ENCODE measurements at regions not wholly inside any gene's neighbourhood (a gene's known extent, or its start where the extent isn't known, plus 50 kb on each side); places are given as distances from the start of the nearest gene placed in this dataset.

- Histone ChIP-seq H3K27ac (ENCODE audit: low read length, poor library complexity, severe bottlenecking) (no peak overlapping the region), H3K4ac (ENCODE audit: low read depth in 1 of 2, low read length in 2 of 2) (no peak overlapping the region), H3K9me3 (ENCODE audit: control insufficient read depth, low read length) (no peaks in the 10 kb centered on the region), H2BK15ac (ENCODE audit: low read depth, poor library complexity, severe bottlenecking) (no peak overlapping the region), H3K9ac (ENCODE audit: low read length) (peak overlapping the region; percentile 45), H3K4me3 (ENCODE audit: insufficient read depth in 1 of 2, low read depth in 1 of 2, low read length in 2 of 2) (no peak overlapping the region), H3K18ac (ENCODE audit: low read depth in 1 of 2, low read length in 2 of 2) (no peak overlapping the region), H2BK120ac (ENCODE audit: low read depth, low read length) (no peak overlapping the region), H3K36me3 (ENCODE audit: control insufficient read depth in 1 of 2, insufficient read depth in 2 of 2, low read depth in 1 of 2, low read length in 2 of 2) (no peaks in the 10 kb centered on the region), H4K91ac (ENCODE audit: low read length) (no peak overlapping the region), H3K14ac (ENCODE audit: low read length in 2 of 2) (no peak overlapping the region), H2BK5ac (ENCODE audit: low read depth, low read length, poor library complexity, severe bottlenecking) (no peak overlapping the region), H2AFZ (ENCODE audit: low read depth, low read length) (no peak overlapping the region), H2BK12ac (ENCODE audit: low read length in 2 of 2) (no peak overlapping the region), H3K4me2 (ENCODE audit: low read length, poor library complexity, severe bottlenecking) (no peak overlapping the region), H3K79me1 (replicated peaks; ENCODE audit: low read length, poor library complexity, severe bottlenecking) (no peaks in the 10 kb centered on the region), H4K8ac (ENCODE audit: low read length) (no peak overlapping the region), H3K4me1 (ENCODE audit: control insufficient read depth, insufficient read depth, low read depth, low read length) (no peaks in the 10 kb centered on the region), H2AK5ac (ENCODE audit: low read length, severe bottlenecking) (no peak overlapping the region), H3K23ac (ENCODE audit: low read length in 2 of 2) (no peak overlapping the region), H3K27me3 (ENCODE audit: control insufficient read depth in 1 of 2, insufficient read depth in 1 of 2, low read length in 2 of 2) (peaks cover 0 to 9% of the 10 kb centered on the region in 2 experiments)
- WGBS, result 85% methylated on average over 4 of the region's 4 CpGs
- no peak for DNase-seq
These were observed 298.9 kb upstream of the IRX5 start for GRCh38 chr16:54631782-54632181.

- H3K9ac ChIP-seq (ENCODE audit: low read length), result peak overlapping the region; percentile 45
- H2BK5ac ChIP-seq (ENCODE audit: low read depth, low read length, poor library complexity, severe bottlenecking), result no peak overlapping the region
- no peak overlapping the region for H3K18ac ChIP-seq (ENCODE audit: low read depth in 1 of 2, low read length in 2 of 2)
- H3K4ac ChIP-seq (ENCODE audit: low read depth in 1 of 2, low read length in 2 of 2), result no peak overlapping the region
- no peak overlapping the region for H4K8ac ChIP-seq (ENCODE audit: low read length)
- H2BK15ac ChIP-seq (ENCODE audit: low read depth, poor library complexity, severe bottlenecking), result no peak overlapping the region
- no peak overlapping the region for H3K4me3 ChIP-seq (ENCODE audit: insufficient read depth in 1 of 2, low read depth in 1 of 2, low read length in 2 of 2)
- no peaks in the 10 kb centered on the region for H3K4me1 ChIP-seq (ENCODE audit: control insufficient read depth, insufficient read depth, low read depth, low read length)
- no peak overlapping the region for H3K23ac ChIP-seq (ENCODE audit: low read length in 2 of 2)
- no peak overlapping the region for H2AK5ac ChIP-seq (ENCODE audit: low read length, severe bottlenecking)
- no peak for DNase-seq
- 92% methylated on average over 2 of the region's 4 CpGs for WGBS
- H2BK12ac ChIP-seq (ENCODE audit: low read length in 2 of 2), result no peak overlapping the region
- no peak overlapping the region for H4K91ac ChIP-seq (ENCODE audit: low read length)
- no peak overlapping the region for H3K4me2 ChIP-seq (ENCODE audit: low read length, poor library complexity, severe bottlenecking)
- no peaks in the 10 kb centered on the region for H3K36me3 ChIP-seq (ENCODE audit: control insufficient read depth in 1 of 2, insufficient read depth in 2 of 2, low read depth in 1 of 2, low read length in 2 of 2)
- no peaks in the 10 kb centered on the region for H3K79me1 ChIP-seq (replicated peaks; ENCODE audit: low read length, poor library complexity, severe bottlenecking)
- no peak overlapping the region for H2BK120ac ChIP-seq (ENCODE audit: low read depth, low read length)
- peaks cover 0 to 5% of the 10 kb centered on the region in 2 experiments for H3K27me3 ChIP-seq (ENCODE audit: control insufficient read depth in 1 of 2, insufficient read depth in 1 of 2, low read length in 2 of 2)
- no peak overlapping the region for H3K27ac ChIP-seq (ENCODE audit: low read length, poor library complexity, severe bottlenecking)
- no peak overlapping the region for H3K14ac ChIP-seq (ENCODE audit: low read length in 2 of 2)
- no peaks in the 10 kb centered on the region for H3K9me3 ChIP-seq (ENCODE audit: control insufficient read depth, low read length)
- H2AFZ ChIP-seq (ENCODE audit: low read depth, low read length), result no peak overlapping the region
These were observed 300.2 kb upstream of the IRX5 start for GRCh38 chr16:54630284-54630967.

GRCh38 chr16:54628796-54629625, 301.7 kb upstream of the IRX5 start:
- Histone ChIP-seq H2BK5ac (ENCODE audit: low read depth, low read length, poor library complexity, severe bottlenecking) (no peak overlapping the region), H4K8ac (ENCODE audit: low read length) (no peak overlapping the region), H3K4me2 (ENCODE audit: low read length, poor library complexity, severe bottlenecking) (no peak overlapping the region), H4K91ac (ENCODE audit: low read length) (no peak overlapping the region), H2BK120ac (ENCODE audit: low read depth, low read length) (no peak overlapping the region), H3K4me3 (ENCODE audit: insufficient read depth in 1 of 2, low read depth in 1 of 2, low read length in 2 of 2) (no peak overlapping the region), H3K4me1 (ENCODE audit: control insufficient read depth, insufficient read depth, low read depth, low read length) (no peaks in the 10 kb centered on the region), H2AFZ (ENCODE audit: low read depth, low read length) (no peak overlapping the region), H3K18ac (ENCODE audit: low read depth in 1 of 2, low read length in 2 of 2) (no peak overlapping the region), H3K27me3 (ENCODE audit: control insufficient read depth in 1 of 2, insufficient read depth in 1 of 2, low read length in 2 of 2) (no peaks in the 10 kb centered on the region), H3K27ac (ENCODE audit: low read length, poor library complexity, severe bottlenecking) (no peak overlapping the region), H2BK12ac (ENCODE audit: low read length in 2 of 2) (no peak overlapping the region), H2BK15ac (ENCODE audit: low read depth, poor library complexity, severe bottlenecking) (no peak overlapping the region), H3K9me3 (ENCODE audit: control insufficient read depth, low read length) (no peaks in the 10 kb centered on the region), H3K14ac (ENCODE audit: low read length in 2 of 2) (no peak overlapping the region), H3K23ac (ENCODE audit: low read length in 2 of 2) (no peak overlapping the region), H3K36me3 (ENCODE audit: control insufficient read depth in 1 of 2, insufficient read depth in 2 of 2, low read depth in 1 of 2, low read length in 2 of 2) (no peaks in the 10 kb centered on the region), H3K9ac (ENCODE audit: low read length) (no peak overlapping the region), H3K4ac (ENCODE audit: low read depth in 1 of 2, low read length in 2 of 2) (no peak overlapping the region), H2AK5ac (ENCODE audit: low read length, severe bottlenecking) (no peak overlapping the region), H3K79me1 (replicated peaks; ENCODE audit: low read length, poor library complexity, severe bottlenecking) (no peaks in the 10 kb centered on the region)
- DNase-seq, result no peak
- 66% methylated on average over 15 of the region's 17 CpGs for WGBS

GRCh38 chr16:54627616-54628015, 303.0 kb upstream of the IRX5 start:
- Histone ChIP-seq H2BK120ac (ENCODE audit: low read depth, low read length) (no peak overlapping the region), H3K4me1 (ENCODE audit: control insufficient read depth, insufficient read depth, low read depth, low read length) (no peaks in the 10 kb centered on the region)

More at GRCh38 chr16:54627616-54628015, 303.0 kb upstream of the IRX5 start:
- no peaks in the 10 kb centered on the region for H3K79me1 ChIP-seq (replicated peaks; ENCODE audit: low read length, poor library complexity, severe bottlenecking)
- H3K18ac ChIP-seq (ENCODE audit: low read depth in 1 of 2, low read length in 2 of 2), result no peak overlapping the region
- no peak overlapping the region for H4K91ac ChIP-seq (ENCODE audit: low read length)
- H3K27ac ChIP-seq (ENCODE audit: low read length, poor library complexity, severe bottlenecking), result no peak overlapping the region
- no peak overlapping the region for H3K9ac ChIP-seq (ENCODE audit: low read length)
- no peak overlapping the region for H4K8ac ChIP-seq (ENCODE audit: low read length)
- H3K23ac ChIP-seq (ENCODE audit: low read length in 2 of 2), result no peak overlapping the region
- 72% methylated on average over 4 of the region's 4 CpGs for WGBS
- no peak overlapping the region for H3K4ac ChIP-seq (ENCODE audit: low read depth in 1 of 2, low read length in 2 of 2)
- H2BK5ac ChIP-seq (ENCODE audit: low read depth, low read length, poor library complexity, severe bottlenecking), result no peak overlapping the region
- H2BK15ac ChIP-seq (ENCODE audit: low read depth, poor library complexity, severe bottlenecking), result no peak overlapping the region
- DNase-seq, result no peak
- peaks cover 3 to 5% of the 10 kb centered on the region in 2 experiments for H3K27me3 ChIP-seq (ENCODE audit: control insufficient read depth in 1 of 2, insufficient read depth in 1 of 2, low read length in 2 of 2)
- no peaks in the 10 kb centered on the region for H3K36me3 ChIP-seq (ENCODE audit: control insufficient read depth in 1 of 2, insufficient read depth in 2 of 2, low read depth in 1 of 2, low read length in 2 of 2)
- no peak overlapping the region for H2BK12ac ChIP-seq (ENCODE audit: low read length in 2 of 2)
- no peak overlapping the region for H3K4me2 ChIP-seq (ENCODE audit: low read length, poor library complexity, severe bottlenecking)
- no peak overlapping the region for H3K14ac ChIP-seq (ENCODE audit: low read length in 2 of 2)
- H3K9me3 ChIP-seq (ENCODE audit: control insufficient read depth, low read length), result no peaks in the 10 kb centered on the region
- H2AK5ac ChIP-seq (ENCODE audit: low read length, severe bottlenecking), result no peak overlapping the region
- no peak overlapping the region for H2AFZ ChIP-seq (ENCODE audit: low read depth, low read length)
- no peak overlapping the region for H3K4me3 ChIP-seq (ENCODE audit: insufficient read depth in 1 of 2, low read depth in 1 of 2, low read length in 2 of 2)
